Amygdala (tissue), 56 donors: ENCODE measurements at regions not wholly inside any gene's neighbourhood (a gene's known extent, or its start where the extent isn't known, plus 50 kb on each side); places are given as distances from the start of the nearest gene placed in this dataset.
A peak's percentile ranks its signal among the peaks of the same experiment; 100 is the strongest.

Experiments used
- DNase-seq, 56 donors: peaks; one replicate each; lab custom pipeline; 2025; lab: John Stamatoyannopoulos, UW

- peak in 54 of 56 donors; percentile 0 to 82 (median 38) for DNase-seq
Measured at GRCh38 chr4:157978680-157979361, 194.0 kb downstream of the GASK1B start.

- DNase-seq: no peak
Measured at GRCh38 chr4:157977086-157977485, 195.7 kb downstream of the GASK1B start.

GRCh38 chr4:157973297-157973696 lies 199.5 kb downstream of the GASK1B start:
- no peak for DNase-seq

- no peak for DNase-seq
Measured at GRCh38 chr4:157964463-157964862, 208.4 kb downstream of the GASK1B start.

GRCh38 chr4:157961229-157961990 lies 211.4 kb downstream of the GASK1B start:
- no peak for DNase-seq

GRCh38 chr4:157957905-157958304 lies 214.9 kb downstream of the GASK1B start:
- no peak for DNase-seq

GRCh38 chr4:157942017-157942416 lies 230.8 kb downstream of the GASK1B start:
- no peak for DNase-seq

GRCh38 chr4:157934151-157934550 lies 238.7 kb downstream of the GASK1B start:
- DNase-seq: no peak

GRCh38 chr4:157932936-157933335 lies 239.9 kb downstream of the GASK1B start:
- no peak for DNase-seq

- no peak for DNase-seq
Measured at GRCh38 chr4:157929486-157929885, 243.3 kb downstream of the GASK1B start.

GRCh38 chr4:157918036-157918832 lies 254.6 kb downstream of the GASK1B start:
- DNase-seq: no peak

GRCh38 chr4:157912212-157912611 lies 260.6 kb downstream of the GASK1B start:
- no peak for DNase-seq

GRCh38 chr4:157911662-157912061 lies 261.2 kb downstream of the GASK1B start:
- DNase-seq: no peak

- no peak for DNase-seq
Measured at GRCh38 chr4:157908691-157909090, 264.1 kb downstream of the GASK1B start.

- DNase-seq: no peak
Measured at GRCh38 chr4:157908031-157908430, 264.8 kb downstream of the GASK1B start.

GRCh38 chr4:157907226-157907946 lies 265.4 kb downstream of the GASK1B start:
- DNase-seq: no peak

- DNase-seq: no peak
Measured at GRCh38 chr4:157898836-157899605, 273.8 kb downstream of the GASK1B start.

- DNase-seq: no peak
Measured at GRCh38 chr4:157897855-157898370, 274.9 kb downstream of the GASK1B start.

GRCh38 chr4:157896726-157897125 lies 276.1 kb downstream of the GASK1B start:
- no peak for DNase-seq

- DNase-seq: no peak
Measured at GRCh38 chr4:157895205-157895604, 277.6 kb downstream of the GASK1B start.
